MCF 10A (cell line): ENCODE measurements at regions not wholly inside any gene's neighbourhood (a gene's known extent, or its start where the extent isn't known, plus 50 kb on each side); places are given as distances from the start of the nearest gene placed in this dataset.

Experiments
- BruUV-seq: library from RNA; stranded (reverse); fragments of 400-500 nt; replicated peaks from 2 replicates; lab custom pipeline; 2021; lab: Mats Ljungman, UMichigan
- CTCF ChIA-PET: fragments of 300-600 bp; sonication (Branson Sonifier 250); formaldehyde crosslinking; extraction: SDS; loops from one replicate; lab custom pipeline; 2021; ENCODE audit warnings: antibody characterized with exemption, inconsistent platforms; lab: Yijun Ruan, JAX
- POLR2A ChIA-PET: fragments of 300-600, 350-650 bp; sonication (Branson Sonifier 250); formaldehyde crosslinking; extraction: SDS; loops from one replicate; lab custom pipeline; 2020; ENCODE audit warnings: antibody characterized with exemption, inconsistent platforms; lab: Yijun Ruan, JAX
- DNase-seq: peaks from one replicate; pipeline ENCODE4 v3.0.0-alpha.2; 2018; ENCODE audit not compliant: unreplicated experiment
- H3K27ac Mint-ChIP-seq: one replicate; pipeline ENCODE4 v1.8.0; 2022; ENCODE audit warnings: mild to moderate bottlenecking, low read depth, mixed read lengths; ENCODE audit not compliant: unreplicated experiment
- H3K27me3 Mint-ChIP-seq: one replicate; pipeline ENCODE4 v1.8.0; 2022; ENCODE audit warnings: mixed read lengths; ENCODE audit not compliant: insufficient read depth, unreplicated experiment
- H3K36me3 Mint-ChIP-seq: one replicate; pipeline ENCODE4 v1.8.0; 2022; ENCODE audit warnings: mild to moderate bottlenecking, moderate library complexity, mixed read lengths; ENCODE audit not compliant: insufficient read depth, unreplicated experiment
- H3K4me1 Mint-ChIP-seq: one replicate; pipeline ENCODE4 v1.8.0; 2022; ENCODE audit warnings: mixed read lengths; ENCODE audit not compliant: insufficient read depth, unreplicated experiment
- H3K4me3 Mint-ChIP-seq: one replicate; pipeline ENCODE4 v1.8.0; 2022; ENCODE audit warnings: mild to moderate bottlenecking, moderate library complexity, mixed read lengths; ENCODE audit not compliant: unreplicated experiment
- H3K9me3 Mint-ChIP-seq: one replicate; pipeline ENCODE4 v1.8.0; 2022; ENCODE audit warnings: mixed read lengths; ENCODE audit not compliant: unreplicated experiment
- CTCF ChIP-seq: fragments of 200-600 bp; IDR thresholded peaks from one replicate; pipeline ENCODE4 v1.8.0; 2022; ENCODE audit warnings: antibody characterized with exemption, mild to moderate bottlenecking; ENCODE audit not compliant: unreplicated experiment
- intact Hi-C: fragments of 100-400 bp; cut with micrococcal nuclease; formaldehyde crosslinking; loops from 2 replicates; pipeline ENCODE4 v1.14.1; 2022

DNA sequence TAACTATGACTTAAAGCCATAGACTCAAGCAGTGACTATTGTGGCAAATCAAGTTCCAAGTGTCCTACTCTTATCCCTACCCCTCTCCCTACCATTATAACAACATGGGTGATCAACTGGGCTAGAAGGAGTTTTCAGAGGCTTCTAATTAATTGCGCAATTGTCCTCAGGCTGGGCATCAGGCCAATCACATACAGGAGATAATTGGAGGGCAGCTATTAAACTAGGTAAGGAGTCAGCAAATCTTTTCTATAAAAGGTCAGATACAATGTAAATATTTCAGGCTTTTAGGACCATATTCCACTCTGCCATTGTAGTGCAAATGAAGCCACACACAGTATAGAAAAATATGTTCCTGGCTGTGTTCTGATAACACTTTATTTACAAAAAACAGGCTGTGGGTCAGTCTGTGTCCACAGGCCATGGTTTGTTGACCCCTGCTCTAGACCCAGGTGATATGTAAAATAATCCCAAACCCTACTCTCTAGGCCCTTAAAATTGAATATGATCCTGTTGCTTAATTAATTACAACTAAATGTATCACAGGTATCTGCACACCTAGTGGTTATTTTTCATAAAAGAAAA, 141.4 kb upstream of the PIK3R1 start:
- peak; percentile 78 for DNase-seq
- H3K36me3 Mint-ChIP-seq, result no peaks in the 10 kb centered on the region
- intact Hi-C loops, result no loop called here
- H3K27ac Mint-ChIP-seq, result peak overlapping the region; percentile 32
- H3K4me1 Mint-ChIP-seq, result peaks cover 17% of the 10 kb centered on the region
- no TSS peak for BruUV-seq
- H3K27me3 Mint-ChIP-seq, result no peaks in the 10 kb centered on the region
- no peak for TF ChIP-seq CTCF
- H3K9me3 Mint-ChIP-seq, result peaks cover 7% of the 10 kb centered on the region
- H3K4me3 Mint-ChIP-seq, result no peak overlapping the region
- POLR2A ChIA-PET, result interaction anchor here (0.6 to 1.2 kb wide), 3 partner anchors 12 to 841 kb away, joined by 3 to 4 read pairs (median 3); no protein-coding TSS in a partner anchor
- CTCF ChIA-PET, result interaction anchor here (0.6 to 1.2 kb wide), 2 partner anchors 28 to 143 kb away, joined by 3 to 4 read pairs; no protein-coding TSS in a partner anchor

DNA sequence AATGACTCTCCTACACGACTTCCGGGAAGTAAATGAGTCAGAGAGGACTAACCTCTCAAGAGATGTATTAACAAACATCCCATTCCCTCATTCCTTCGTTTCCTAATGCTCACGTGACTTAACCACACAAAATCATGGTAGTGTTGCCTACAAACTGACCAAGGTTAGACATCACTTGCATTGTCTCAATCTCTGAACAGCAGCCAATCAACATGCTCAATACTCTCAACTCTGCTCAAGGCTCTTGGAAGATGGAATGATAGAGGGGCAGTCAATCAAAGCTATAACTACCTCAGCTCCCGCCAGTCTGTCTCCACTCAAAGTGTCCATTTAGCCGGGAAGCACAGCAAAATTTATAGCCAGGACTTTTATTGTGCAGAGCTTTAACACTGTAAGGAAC, 143.8 kb upstream of the PIK3R1 start:
- BruUV-seq, result no TSS peak
- TF ChIP-seq CTCF, result no peak
- POLR2A ChIA-PET, result no interaction called here
- DNase-seq, result peak; percentile 34
- Mint-ChIP-seq H3K9me3 (peaks cover 7% of the 10 kb centered on the region), H3K27me3 (no peaks in the 10 kb centered on the region), H3K27ac (no peak overlapping the region), H3K4me1 (peaks cover 33% of the 10 kb centered on the region), H3K4me3 (no peak overlapping the region), H3K36me3 (no peaks in the 10 kb centered on the region)
- CTCF ChIA-PET, result interaction anchor here (0.7 kb wide), 1 partner anchor 14 kb away, joined by 3 read pairs; no protein-coding TSS in a partner anchor
- intact Hi-C loops, result no loop called here

- H3K4me3 Mint-ChIP-seq, result no peak overlapping the region
- H3K36me3 Mint-ChIP-seq, result peaks cover 1% of the 10 kb centered on the region
- no peak for DNase-seq
- POLR2A ChIA-PET, result no interaction called here
- no peaks in the 10 kb centered on the region for H3K27me3 Mint-ChIP-seq
- BruUV-seq, result no TSS peak
- intact Hi-C loops, result no loop called here
- peaks cover 7% of the 10 kb centered on the region for H3K9me3 Mint-ChIP-seq
- no peak for TF ChIP-seq CTCF
- peaks cover 37% of the 10 kb centered on the region for H3K4me1 Mint-ChIP-seq
- CTCF ChIA-PET, result no interaction called here
- H3K27ac Mint-ChIP-seq, result no peak overlapping the region
Observed at GRCh38 chr5:68071282-68071632, 144.3 kb upstream of the PIK3R1 start.

- ChIA-PET POLR2A (interaction anchor here (1.1 to 1.2 kb wide), 2 partner anchors 145 to 173 kb away, joined by 4 to 6 read pairs; partner anchors contain the start of gene PIK3R1), CTCF (interaction anchor here (0.7 to 1.1 kb wide), 2 partner anchors 43 to 51 kb away, joined by 3 read pairs; no protein-coding TSS in a partner anchor)
- no peak overlapping the region for H3K27ac Mint-ChIP-seq
Observed at GRCh38 chr5:68070591-68071281, 144.8 kb upstream of the PIK3R1 start.

More at GRCh38 chr5:68070591-68071281, 144.8 kb upstream of the PIK3R1 start:
- no peak for TF ChIP-seq CTCF
- intact Hi-C loops, result no loop called here
- DNase-seq, result no peak
- Mint-ChIP-seq H3K27me3 (no peaks in the 10 kb centered on the region), H3K4me3 (no peak overlapping the region), H3K9me3 (peaks cover 7% of the 10 kb centered on the region), H3K4me1 (peaks cover 42% of the 10 kb centered on the region), H3K36me3 (peaks cover 6% of the 10 kb centered on the region)
- no TSS peak for BruUV-seq
